Prostate gland (tissue), 2 donors: ENCODE measurements at regions not wholly inside any gene's neighbourhood (a gene's known extent, or its start where the extent isn't known, plus 50 kb on each side); places are given as distances from the start of the nearest gene placed in this dataset.

Source experiments
- DNase-seq: peaks from one replicate; pipeline ENCODE4 v3.0.0-alpha.2; 2019; ENCODE audit warnings: low spot score
- H3K27ac ChIP-seq, 2 donors: fragments of 200-600 bp; sonication (generic); 2 replicates each; pipeline ENCODE4 v1.5.1; 2017 to 2019
- H3K27me3 ChIP-seq: fragments of 200-600 bp; sonication (generic); replicated peaks from 2 replicates; pipeline ENCODE4 v1.5.1; 2019; ENCODE audit not compliant: insufficient read depth
- H3K36me3 ChIP-seq, 2 donors: fragments of 200-600 bp; sonication (generic); 1 replicate in 1 of 2; 2 replicates in 1 of 2; pipeline versions ENCODE4 v1.5.1 to v1.8.1; 2017 to 2019
- H3K4me1 ChIP-seq: fragments of 200-600 bp; sonication (generic); replicated peaks from 2 replicates; pipeline ENCODE4 v1.5.1; 2019
- H3K4me3 ChIP-seq, 2 donors: fragments of 200-600 bp; sonication (generic); 2 replicates each; pipeline ENCODE4 v1.5.1; 2017 to 2019
- H3K9me3 ChIP-seq: fragments of 200-600 bp; sonication (generic); 2 replicates; pipeline ENCODE4 v1.5.1; 2017
- POLR2A ChIP-seq: fragments of 450-650 bp; IDR thresholded peaks from one replicate; pipeline ENCODE4 v1.6.1; 2016; ENCODE audit warnings: antibody characterized with exemption, mild to moderate bottlenecking
- POLR2AphosphoS5 ChIP-seq: sonication (generic); formaldehyde crosslinking; IDR thresholded peaks from one replicate; pipeline ENCODE4 v1.6.1; 2017; ENCODE audit warnings: antibody characterized with exemption
- WGBS: methylation state at CpG from one replicate; pipeline ENCODE4 v1.1.5; 2018; 5-methylcytosine and 5-hydroxymethylcytosine counted together
- intact Hi-C: fragments of 100-400 bp; cut with DNase I; formaldehyde crosslinking; loops from one replicate; pipeline ENCODE4 v1.14.2; 2022
- TF ChIP-seq, protein P1 (sequence below), 4 experiments: fragments of 200-600 bp in 2 of 4; fragments of 450-650 bp in 2 of 4; sonication (generic) in 2 of 4; IDR thresholded peaks; 1 replicate in 3 of 4; 2 replicates in 1 of 4; pipeline ENCODE4 v1.5.1; 2016 to 2019; ENCODE audit warnings: antibody characterized with exemption in 4 of 4, mild to moderate bottlenecking in 2 of 4, moderate library complexity in 2 of 4

DNA sequence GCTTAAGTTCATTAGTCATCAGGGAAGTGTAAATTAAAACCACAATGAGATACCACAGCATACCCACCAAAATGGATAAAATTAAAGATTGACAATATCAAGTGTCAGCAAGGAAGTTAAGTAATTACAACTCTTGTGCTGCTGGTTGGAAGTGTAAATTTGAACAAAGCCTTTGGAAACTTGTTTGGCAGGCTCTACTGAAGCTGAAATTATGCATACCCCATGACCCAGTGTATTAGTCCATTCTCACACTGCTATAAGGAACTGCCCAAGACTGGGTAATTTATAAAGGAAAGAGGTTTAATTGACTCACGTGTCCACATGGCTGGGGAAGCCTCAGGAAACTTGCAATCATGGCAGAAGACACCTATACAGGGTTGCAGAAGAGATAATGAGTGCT, 196.1 kb downstream of the PDCD6IP start:
- no peak for DNase-seq
- TF ChIP-seq POLR2A (no peak), POLR2AphosphoS5 (no peak)
- TF ChIP-seq, protein P1, sequence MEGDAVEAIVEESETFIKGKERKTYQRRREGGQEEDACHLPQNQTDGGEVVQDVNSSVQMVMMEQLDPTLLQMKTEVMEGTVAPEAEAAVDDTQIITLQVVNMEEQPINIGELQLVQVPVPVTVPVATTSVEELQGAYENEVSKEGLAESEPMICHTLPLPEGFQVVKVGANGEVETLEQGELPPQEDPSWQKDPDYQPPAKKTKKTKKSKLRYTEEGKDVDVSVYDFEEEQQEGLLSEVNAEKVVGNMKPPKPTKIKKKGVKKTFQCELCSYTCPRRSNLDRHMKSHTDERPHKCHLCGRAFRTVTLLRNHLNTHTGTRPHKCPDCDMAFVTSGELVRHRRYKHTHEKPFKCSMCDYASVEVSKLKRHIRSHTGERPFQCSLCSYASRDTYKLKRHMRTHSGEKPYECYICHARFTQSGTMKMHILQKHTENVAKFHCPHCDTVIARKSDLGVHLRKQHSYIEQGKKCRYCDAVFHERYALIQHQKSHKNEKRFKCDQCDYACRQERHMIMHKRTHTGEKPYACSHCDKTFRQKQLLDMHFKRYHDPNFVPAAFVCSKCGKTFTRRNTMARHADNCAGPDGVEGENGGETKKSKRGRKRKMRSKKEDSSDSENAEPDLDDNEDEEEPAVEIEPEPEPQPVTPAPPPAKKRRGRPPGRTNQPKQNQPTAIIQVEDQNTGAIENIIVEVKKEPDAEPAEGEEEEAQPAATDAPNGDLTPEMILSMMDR (IDR thresholded peaks at IDR 0.05), result no peak
- H3K27ac ChIP-seq, result no peak overlapping the region
- no peaks in the 10 kb centered on the region for H3K27me3 ChIP-seq
- WGBS, result 38% methylated on average over 1 of the region's 1 CpG
- no peaks in the 10 kb centered on the region for H3K4me1 ChIP-seq
- H3K9me3 ChIP-seq, result no peaks in the 10 kb centered on the region
- H3K4me3 ChIP-seq, result no peak overlapping the region
- H3K36me3 ChIP-seq, result no peaks in the 10 kb centered on the region
- intact Hi-C loops, result no loop called here

DNA sequence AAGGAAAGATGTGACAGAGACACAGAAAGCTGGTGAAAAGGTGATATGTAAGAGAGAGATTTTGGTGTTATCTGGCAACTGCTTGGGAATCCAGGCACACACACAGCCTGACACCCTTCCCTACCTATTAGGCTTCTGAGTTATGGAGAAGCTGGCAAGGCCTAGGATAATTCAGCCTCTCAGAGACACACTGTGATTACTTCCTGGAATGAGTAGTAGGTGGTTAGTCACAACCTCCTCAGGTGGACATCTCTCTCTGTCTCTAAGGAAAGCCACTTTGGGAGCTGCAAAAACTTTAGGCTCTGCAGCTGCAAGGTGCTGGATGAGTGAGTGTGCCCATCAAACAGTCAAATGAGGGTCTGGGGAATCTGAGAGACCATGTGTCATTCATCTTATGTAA, 201.9 kb downstream of the PDCD6IP start:
- no peak for DNase-seq
- Histone ChIP-seq H3K4me3 (no peak overlapping the region), H3K27ac (no peak overlapping the region), H3K36me3 (no peaks in the 10 kb centered on the region), H3K4me1 (no peaks in the 10 kb centered on the region), H3K27me3 (no peaks in the 10 kb centered on the region), H3K9me3 (no peaks in the 10 kb centered on the region)
- intact Hi-C loops, result no loop called here
- TF ChIP-seq, protein P1 (IDR thresholded peaks at IDR 0.05), result no peak
- no peak for TF ChIP-seq POLR2AphosphoS5
- no peak for TF ChIP-seq POLR2A

DNA sequence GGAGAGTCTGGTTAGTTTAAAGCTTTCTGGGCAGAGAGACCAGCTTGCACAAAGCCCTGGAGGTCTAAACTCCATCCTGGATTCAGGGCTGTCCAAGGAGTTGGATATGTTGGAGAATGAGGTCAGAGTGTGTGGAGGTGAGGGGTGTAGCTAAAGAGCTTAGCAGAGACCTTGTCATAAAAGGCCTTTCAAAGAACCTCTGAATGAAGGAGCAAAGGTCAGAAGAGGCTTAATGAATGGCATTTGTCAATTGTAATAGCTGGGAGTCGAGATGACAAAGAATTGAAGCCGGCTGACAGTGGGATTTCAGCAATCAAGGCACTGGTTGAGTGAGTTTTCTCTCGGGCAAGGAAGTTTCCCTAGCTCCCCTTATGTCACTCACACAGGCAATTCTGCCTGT, 202.6 kb downstream of the PDCD6IP start:
- no peaks in the 10 kb centered on the region for H3K4me1 ChIP-seq
- WGBS, result 53% methylated on average over 3 of the region's 3 CpGs
- H3K27ac ChIP-seq, result no peak overlapping the region
- H3K36me3 ChIP-seq, result no peaks in the 10 kb centered on the region
- H3K27me3 ChIP-seq, result no peaks in the 10 kb centered on the region
- intact Hi-C loops, result no loop called here
- TF ChIP-seq POLR2AphosphoS5 (no peak), POLR2A (no peak)
- TF ChIP-seq, protein P1 (IDR thresholded peaks at IDR 0.05), result no peak
- no peak overlapping the region for H3K4me3 ChIP-seq
- no peak for DNase-seq
- no peaks in the 10 kb centered on the region for H3K9me3 ChIP-seq

DNA sequence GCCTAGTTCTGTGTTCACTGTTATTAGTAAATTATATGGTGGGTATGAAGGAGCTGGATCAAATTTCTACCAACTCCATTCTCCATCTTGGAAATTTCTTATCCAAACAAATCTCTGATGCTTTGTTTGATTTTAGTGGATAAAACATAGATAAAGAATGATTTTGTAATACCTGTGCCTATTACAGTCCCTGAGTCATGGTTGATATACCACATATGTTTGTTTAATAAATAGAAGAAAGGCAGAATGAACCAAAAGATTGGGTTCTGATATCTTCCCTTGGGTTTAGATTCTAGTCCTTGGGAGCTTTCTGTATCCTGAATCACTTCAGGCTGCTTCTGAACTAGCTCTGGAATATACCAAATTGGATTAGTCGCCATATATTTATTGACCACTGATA, 203.6 kb downstream of the PDCD6IP start:
- DNase-seq, result no peak
- H3K9me3 ChIP-seq, result no peaks in the 10 kb centered on the region
- H3K4me1 ChIP-seq, result no peaks in the 10 kb centered on the region
- H3K27ac ChIP-seq, result no peak overlapping the region
- intact Hi-C loops, result no loop called here
- no peak overlapping the region for H3K4me3 ChIP-seq
- no peaks in the 10 kb centered on the region for H3K36me3 ChIP-seq
- 85% methylated on average over 1 of the region's 1 CpG for WGBS
- TF ChIP-seq POLR2AphosphoS5, result no peak
- TF ChIP-seq POLR2A, result no peak
- TF ChIP-seq, protein P1 (IDR thresholded peaks at IDR 0.05), result no peak
- H3K27me3 ChIP-seq, result no peaks in the 10 kb centered on the region

DNA sequence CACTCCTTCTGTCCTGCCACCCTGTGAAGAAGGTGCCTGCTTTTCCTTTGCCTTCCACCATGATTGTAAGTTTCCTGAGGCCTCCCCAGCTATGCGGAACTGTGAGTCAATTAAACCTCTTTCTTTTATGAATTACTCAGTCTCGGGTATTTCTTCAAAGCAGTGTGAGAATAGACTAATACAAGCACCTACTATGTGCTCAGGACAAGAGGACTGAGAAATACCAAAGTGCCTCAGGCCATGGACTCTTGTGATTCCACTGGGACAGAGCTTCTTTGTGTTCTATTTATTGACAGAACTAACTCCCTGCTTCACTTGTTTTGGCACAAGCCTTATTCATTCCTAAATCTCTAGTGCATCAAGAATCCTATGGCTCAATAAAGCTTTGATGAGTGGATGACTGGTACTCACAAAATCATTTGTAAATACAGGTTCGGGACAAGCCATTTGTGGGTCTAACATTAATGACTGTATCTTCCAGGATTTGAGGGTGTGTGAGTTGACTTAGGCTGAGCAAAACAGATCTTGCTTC, 204.2 kb downstream of the PDCD6IP start:
- TF ChIP-seq, protein P1 (IDR thresholded peaks at IDR 0.05), result no peak
- TF ChIP-seq POLR2AphosphoS5, result peak; percentile 32
- H3K9me3 ChIP-seq, result no peaks in the 10 kb centered on the region
- DNase-seq, result no peak
- no peaks in the 10 kb centered on the region for H3K27me3 ChIP-seq
- 67% methylated on average over 3 of the region's 3 CpGs for WGBS
- H3K4me1 ChIP-seq, result no peaks in the 10 kb centered on the region
- H3K36me3 ChIP-seq, result no peaks in the 10 kb centered on the region
- no peak overlapping the region for H3K4me3 ChIP-seq
- H3K27ac ChIP-seq, result no peak overlapping the region
- intact Hi-C loops, result no loop called here
